Activated CD4-positive, alpha-beta T cell treated with anti-CD3 and anti-CD28 coated beads, Interleukin-2, Interleukin-6, amounts not matched to agents 100 ng/mL and 50 ng/mL, durations not matched to agents 16 hours and 8 hours (primary cell): ENCODE measurements at regions not wholly inside any gene's neighbourhood (a gene's known extent, or its start where the extent isn't known, plus 50 kb on each side); places are given as distances from the start of the nearest gene placed in this dataset.
"Not testable (repeated sequence)": the region's sequence is repeated elsewhere in the genome, so short reads cannot be mapped to it uniquely, and the experiment has no call there.

Experiments used
- DNase-seq: peaks from one replicate; pipeline ENCODE4 v3.0.0-alpha.2; 2020

- DNase-seq = no peak
Observed at GRCh38 chr5:60487885-60488442, 212.0 kb downstream of the DEPDC1B start.

GRCh38 chr5:60487476-60487875 lies 212.5 kb downstream of the DEPDC1B start:
- no peak for DNase-seq

DNA sequence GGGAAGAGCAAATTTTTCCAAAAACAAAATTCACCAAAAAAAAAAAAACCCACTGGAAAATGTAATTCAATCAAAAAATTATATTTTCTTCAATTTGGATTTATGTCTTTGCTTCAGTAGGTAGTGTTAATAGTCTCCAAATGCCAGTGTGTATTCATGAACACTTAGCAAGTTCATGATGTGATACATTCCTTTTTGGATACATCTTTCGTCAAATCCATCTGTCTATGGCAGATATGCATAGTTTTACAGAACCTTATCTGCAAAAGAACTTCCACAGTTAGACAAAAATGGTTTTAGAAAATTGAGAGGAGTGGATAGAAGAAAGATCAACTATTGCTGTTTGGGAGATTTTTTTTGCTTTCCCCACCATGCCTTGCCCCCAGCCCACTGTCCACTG lies 214.6 kb downstream of the DEPDC1B start:
- no peak for DNase-seq

GRCh38 chr5:60483050-60483449 lies 216.9 kb downstream of the DEPDC1B start:
- DNase-seq = no peak

DNA sequence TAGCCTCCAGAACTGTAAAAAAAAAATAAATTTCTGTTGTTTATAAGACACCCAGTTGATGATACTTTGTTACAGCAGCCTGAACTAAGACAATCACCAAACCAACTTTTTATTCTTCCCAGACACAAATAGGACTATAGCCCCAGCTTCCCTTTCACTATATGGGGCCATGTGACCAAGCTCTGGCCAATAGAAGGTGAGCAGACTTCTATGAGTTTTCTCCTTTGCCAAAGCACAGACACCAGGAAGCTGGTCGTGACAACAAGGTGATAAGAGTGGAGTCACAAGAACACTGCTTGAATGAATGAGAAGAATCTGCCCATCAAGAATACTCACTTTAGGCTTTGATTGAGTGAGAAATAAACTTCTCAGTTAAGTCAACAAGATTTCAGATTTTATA lies 217.7 kb downstream of the DEPDC1B start:
- DNase-seq = no peak

DNA sequence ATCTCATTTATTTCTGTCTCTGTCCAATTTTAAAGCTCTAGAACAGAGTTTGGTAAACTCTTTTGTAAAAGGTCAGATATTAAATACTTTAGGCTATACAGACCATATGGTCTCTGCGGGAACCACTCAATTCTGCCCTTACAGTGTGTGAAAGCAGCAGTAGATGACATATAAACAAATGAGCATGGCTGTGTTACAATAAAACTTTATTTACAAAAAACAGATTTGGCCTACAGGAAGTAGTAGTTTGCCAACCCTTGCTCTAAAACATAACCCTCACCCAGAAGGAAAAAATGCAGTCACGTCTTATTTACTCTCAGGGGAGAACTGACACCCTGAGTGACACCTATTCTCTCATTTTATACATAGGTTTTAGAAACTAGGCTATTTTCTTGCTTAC lies 220.4 kb downstream of the DEPDC1B start:
- DNase-seq = no peak

DNA sequence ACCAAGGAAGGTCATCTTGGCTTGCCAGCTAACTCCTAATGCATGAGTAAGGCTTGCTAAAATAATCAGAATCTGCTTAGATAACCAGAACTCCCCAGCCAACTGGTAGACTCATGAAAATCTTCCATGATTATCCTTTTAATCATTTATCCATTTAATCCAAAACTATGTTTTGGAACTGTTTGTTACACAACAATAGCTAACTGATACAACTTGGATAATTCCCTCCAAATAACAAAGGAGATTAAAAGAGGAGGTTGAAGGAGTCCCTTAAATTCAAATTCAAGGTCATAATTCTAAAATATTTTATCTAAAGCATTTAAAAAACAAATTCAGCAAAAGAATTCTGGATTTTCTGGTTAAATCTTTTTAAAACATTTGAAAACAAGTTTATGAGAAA lies 222.1 kb downstream of the DEPDC1B start:
- DNase-seq = no peak

- no peak for DNase-seq
Observed at GRCh38 chr5:60473654-60474053, 226.3 kb downstream of the DEPDC1B start.

DNA sequence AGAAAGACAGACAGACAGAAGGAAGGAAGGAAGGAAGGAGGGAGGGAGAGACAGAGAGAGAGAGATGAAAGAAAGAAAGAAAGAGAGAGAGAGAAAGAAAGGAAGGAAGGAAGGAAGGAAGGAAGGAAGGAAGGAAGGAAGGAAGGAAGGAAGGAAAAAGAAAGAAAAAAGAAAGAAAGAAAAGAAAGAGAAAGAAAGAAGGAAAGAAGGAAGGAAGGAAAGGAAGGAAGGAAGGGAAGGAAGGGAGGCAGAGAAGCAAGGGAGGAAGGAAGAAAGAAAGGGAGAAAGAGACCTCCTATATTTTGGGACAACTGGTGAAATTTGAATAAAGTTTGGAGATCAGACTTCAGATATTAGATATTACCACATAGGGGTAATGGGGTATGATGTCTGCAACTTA lies 226.9 kb downstream of the DEPDC1B start:
- DNase-seq = not testable (repeated sequence)

- no peak for DNase-seq
Observed at GRCh38 chr5:60470881-60471280, 229.1 kb downstream of the DEPDC1B start.

DNA sequence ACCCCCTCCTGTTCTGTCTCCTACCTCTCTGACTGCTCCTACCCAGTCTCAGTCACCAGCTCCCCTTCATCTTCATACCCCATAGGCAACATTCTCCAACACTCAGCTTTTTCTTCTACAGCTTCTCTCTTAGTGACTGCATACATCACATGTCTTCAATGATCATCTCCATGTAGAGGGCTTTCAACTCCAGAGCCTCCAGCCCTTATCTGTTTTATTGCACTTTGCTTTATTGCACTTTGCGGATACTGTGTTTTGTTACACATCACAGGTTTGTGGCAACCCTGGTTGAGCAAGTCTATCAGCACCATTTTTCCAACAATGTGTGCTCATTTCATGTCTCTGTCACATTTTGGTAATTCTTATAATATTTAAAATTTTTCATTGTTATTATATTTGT lies 230.7 kb downstream of the DEPDC1B start:
- DNase-seq = no peak

DNA sequence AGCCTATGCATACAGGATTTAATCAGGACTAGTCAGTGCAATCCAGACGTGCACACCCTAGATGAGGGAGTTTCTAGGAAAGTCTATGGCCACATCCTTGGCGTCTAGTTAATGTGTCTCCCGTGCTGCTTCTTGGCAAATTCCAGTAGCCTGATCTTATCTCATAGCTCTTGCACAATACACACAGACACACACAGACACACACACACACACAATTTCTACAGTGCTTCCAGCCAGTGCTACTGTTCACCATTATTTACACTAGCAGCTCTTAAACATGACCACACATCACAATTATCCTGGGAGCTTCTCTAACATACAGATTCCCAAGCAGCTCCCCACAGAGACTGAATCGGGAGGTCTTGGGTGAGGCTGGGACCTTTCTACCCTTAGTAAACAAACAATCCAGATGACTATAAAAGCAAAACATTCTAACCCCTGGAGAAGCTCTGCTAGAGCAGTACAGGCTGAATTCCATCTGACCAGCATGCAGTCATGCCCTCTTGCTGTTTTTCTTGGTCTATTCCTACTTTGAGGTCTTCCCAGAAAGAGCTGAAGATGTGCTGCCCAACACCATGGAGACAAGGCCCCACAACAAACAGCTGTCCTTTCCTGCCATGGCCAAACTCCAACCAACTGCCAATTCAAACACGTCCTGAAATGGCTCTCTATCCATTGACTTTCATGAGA lies 236.6 kb downstream of the DEPDC1B start:
- DNase-seq = no peak

GRCh38 chr5:60458666-60459065 lies 241.3 kb downstream of the DEPDC1B start:
- DNase-seq = no peak

- no peak for DNase-seq
Observed at GRCh38 chr5:60457233-60457632, 242.7 kb downstream of the DEPDC1B start.

GRCh38 chr5:60455589-60455988 lies 244.4 kb downstream of the DEPDC1B start:
- no peak for DNase-seq

DNA sequence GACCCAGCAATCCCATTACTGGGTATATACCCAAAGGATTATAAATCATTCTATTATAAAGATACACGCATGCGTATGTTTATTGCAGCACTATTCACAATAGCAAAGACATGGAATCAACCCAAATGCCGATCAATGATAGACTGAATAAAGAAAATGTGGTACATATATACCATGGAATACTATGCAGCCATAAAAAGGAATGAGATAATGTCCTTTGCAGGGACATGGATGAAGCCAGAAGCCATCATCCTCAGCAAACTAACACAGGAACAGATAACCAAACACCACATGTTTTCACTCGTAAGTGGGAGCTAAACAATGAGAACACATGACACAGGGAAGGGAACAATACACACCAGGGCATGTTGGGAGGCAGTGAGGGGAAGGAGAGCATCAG lies 245.7 kb downstream of the DEPDC1B start:
- DNase-seq = not testable (repeated sequence)

GRCh38 chr5:60453186-60453976 lies 246.6 kb downstream of the DEPDC1B start:
- DNase-seq = no peak

- DNase-seq = no peak
Observed at GRCh38 chr5:60448600-60448999, 251.4 kb downstream of the DEPDC1B start.

DNA sequence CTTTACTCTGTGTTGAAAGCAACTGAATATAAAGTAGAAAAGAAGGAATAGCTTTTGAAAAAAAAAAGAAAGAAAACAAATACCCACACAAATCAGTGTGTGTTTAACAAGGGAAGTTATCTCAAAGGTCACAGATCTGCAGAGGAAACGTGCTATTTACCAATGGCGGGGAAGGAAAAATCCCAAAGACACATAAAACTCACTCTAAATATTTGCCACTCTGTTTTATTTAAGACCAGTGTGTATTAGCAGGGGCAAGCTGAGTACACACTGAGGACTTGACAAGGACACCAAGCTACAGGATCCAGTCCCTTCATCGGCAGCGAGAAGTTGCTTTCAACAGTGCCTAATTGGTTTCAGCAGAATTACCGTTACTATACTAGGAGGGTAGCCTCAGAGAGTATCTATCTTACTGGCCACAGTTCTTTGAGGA lies 252.5 kb downstream of the DEPDC1B start:
- DNase-seq = no peak

DNA sequence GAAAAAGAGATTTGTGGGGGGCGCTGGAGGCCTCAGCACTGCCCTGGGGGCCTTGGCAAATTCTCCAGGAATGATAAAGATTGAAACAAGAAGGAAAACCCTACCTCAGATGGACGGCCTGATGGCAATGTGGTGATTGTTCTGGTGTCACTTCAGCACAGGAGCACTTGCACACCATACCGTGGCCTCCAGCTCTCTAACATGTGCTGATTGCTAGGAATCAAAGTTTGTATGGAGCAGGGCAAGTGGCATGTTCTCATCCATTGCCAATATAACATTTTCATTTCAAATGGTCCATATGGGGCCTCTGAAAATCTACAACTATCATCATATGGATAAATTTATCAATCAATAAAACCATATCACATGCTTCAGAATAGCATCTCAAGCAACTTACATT lies 253.0 kb downstream of the DEPDC1B start:
- no peak for DNase-seq

DNA sequence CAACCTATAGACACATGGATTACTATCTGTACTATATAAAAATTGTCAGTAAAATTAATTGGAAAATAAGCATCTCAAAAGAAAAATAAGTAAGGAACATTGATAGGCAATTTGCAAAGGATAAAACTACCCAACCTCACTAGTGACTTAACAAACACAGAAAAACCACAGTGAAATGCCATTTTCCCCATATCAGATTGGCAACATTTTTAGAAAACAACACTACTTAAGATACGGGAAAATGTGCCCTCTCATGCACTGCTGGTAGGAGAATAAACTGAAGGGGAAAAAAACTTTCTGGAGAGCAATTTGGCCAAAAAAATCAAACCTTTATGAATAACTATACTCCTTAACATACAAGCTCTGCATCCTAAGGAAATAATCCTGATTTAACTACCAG lies 254.0 kb downstream of the DEPDC1B start:
- DNase-seq = no peak

DNA sequence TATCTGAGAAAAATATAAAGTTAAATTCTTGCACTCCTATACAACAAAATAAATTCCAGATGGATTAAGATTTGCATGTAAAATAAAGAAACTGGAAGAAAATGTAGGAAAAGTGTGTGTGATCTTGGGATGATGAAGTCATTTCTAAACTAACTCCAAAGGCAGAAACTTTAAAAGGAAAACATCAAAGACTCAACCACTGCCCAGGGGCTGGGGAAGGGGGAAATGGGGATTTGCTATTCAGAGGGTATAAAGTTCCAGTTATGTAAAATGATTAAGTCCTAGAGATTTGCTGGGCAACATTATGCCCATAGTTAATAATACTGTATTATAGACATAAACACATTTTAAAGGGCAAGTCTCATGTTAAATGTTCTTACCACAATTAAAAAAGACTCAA lies 254.5 kb downstream of the DEPDC1B start:
- no peak for DNase-seq

GRCh38 chr5:60444661-60445360 lies 255.2 kb downstream of the DEPDC1B start:
- no peak for DNase-seq

GRCh38 chr5:60439552-60439951 lies 260.4 kb downstream of the DEPDC1B start:
- no peak for DNase-seq
